ENCODE measurements at regions not wholly inside any gene's neighbourhood (a gene's known extent, or its start where the extent isn't known, plus 50 kb on each side); places are given as distances from the start of the nearest gene placed in this dataset.

- no peaks in the 10 kb centered on the region for H3K4me1 ChIP-seq
- H3K27ac ChIP-seq: no peak overlapping the region
- no peak overlapping the region for H3K4me3 ChIP-seq
- H3K36me3 ChIP-seq: no peaks in the 10 kb centered on the region
- intact Hi-C loops (cut with DNase I; ENCODE audit: low total_unique reads): no loop called here
- H3K27me3 ChIP-seq (replicated peaks in 1 of 7): no peaks in the 10 kb centered on the region
- WGBS, 5 donors: 54 to 72% (median 57%) methylated on average over 2 of the region's 2 CpGs
- no peak for DNase-seq
- TF ChIP-seq CTCF (IDR thresholded peaks at IDR 0.05 in 8 of 11, conservative IDR thresholded peaks at IDR 0.05 in 3 of 11) (no peak), POLR2AphosphoS5 (IDR thresholded peaks at IDR 0.05) (no peak), POLR2A (IDR thresholded peaks at IDR 0.05) (no peak)
- no peaks in the 10 kb centered on the region for H3K9me3 ChIP-seq
Observed at GRCh38 chr3:78201091-78201490, 1161.2 kb downstream of the ROBO2 start.

- Histone ChIP-seq H3K4me1 (no peaks in the 10 kb centered on the region), H3K27me3 (replicated peaks in 1 of 7) (no peaks in the 10 kb centered on the region), H3K4me3 (no peak overlapping the region), H3K27ac (no peak overlapping the region), H3K9me3 (no peaks in the 10 kb centered on the region), H3K36me3 (no peaks in the 10 kb centered on the region)
- no peak for DNase-seq
- TF ChIP-seq POLR2AphosphoS5 (IDR thresholded peaks at IDR 0.05) (no peak), CTCF (IDR thresholded peaks at IDR 0.05 in 8 of 11, conservative IDR thresholded peaks at IDR 0.05 in 3 of 11) (no peak), POLR2A (IDR thresholded peaks at IDR 0.05) (no peak)
- intact Hi-C loops (cut with DNase I; ENCODE audit: low total_unique reads): no loop called here
- WGBS, 5 donors: 43 to 65% (median 57%) methylated on average over 5 of the region's 5 CpGs
Observed at GRCh38 chr3:78204977-78205376, 1165.1 kb downstream of the ROBO2 start.

- intact Hi-C loops (cut with DNase I; ENCODE audit: low total_unique reads): no loop called here
- WGBS, 5 donors: 64 to 84% (median 78%) methylated on average over 2 of the region's 2 CpGs
- Histone ChIP-seq H3K4me3 (no peak overlapping the region), H3K9me3 (peaks cover 0 to 9% (median 0%) of the 10 kb centered on the region in 8 donors), H3K4me1 (no peaks in the 10 kb centered on the region), H3K27ac (no peak overlapping the region), H3K27me3 (replicated peaks in 1 of 7) (no peaks in the 10 kb centered on the region), H3K36me3 (no peaks in the 10 kb centered on the region)
- no peak for DNase-seq
- no peak for TF ChIP-seq POLR2A (IDR thresholded peaks at IDR 0.05)
- no peak for TF ChIP-seq CTCF (IDR thresholded peaks at IDR 0.05 in 8 of 11, conservative IDR thresholded peaks at IDR 0.05 in 3 of 11)
- no peak for TF ChIP-seq POLR2AphosphoS5 (IDR thresholded peaks at IDR 0.05)
Observed at GRCh38 chr3:78221300-78221699, 1181.4 kb downstream of the ROBO2 start.

- TF ChIP-seq CTCF (IDR thresholded peaks at IDR 0.05 in 8 of 11, conservative IDR thresholded peaks at IDR 0.05 in 3 of 11): no peak
- TF ChIP-seq POLR2A (IDR thresholded peaks at IDR 0.05): no peak
- TF ChIP-seq POLR2AphosphoS5 (IDR thresholded peaks at IDR 0.05): no peak
- intact Hi-C loops (cut with DNase I; ENCODE audit: low total_unique reads): no loop called here
Observed at GRCh38 chr3:78221796-78222195, 1181.9 kb downstream of the ROBO2 start.

More at GRCh38 chr3:78221796-78222195, 1181.9 kb downstream of the ROBO2 start:
- DNase-seq: no peak
- no peak overlapping the region for H3K27ac ChIP-seq
- H3K4me1 ChIP-seq: no peaks in the 10 kb centered on the region
- no peaks in the 10 kb centered on the region for H3K36me3 ChIP-seq
- no peak overlapping the region for H3K4me3 ChIP-seq
- H3K9me3 ChIP-seq: peaks cover 0 to 9% (median 0%) of the 10 kb centered on the region in 8 donors
- no peaks in the 10 kb centered on the region for H3K27me3 ChIP-seq (replicated peaks in 1 of 7)
